PC-3 (cell line): ENCODE measurements at regions not wholly inside any gene's neighbourhood (a gene's known extent, or its start where the extent isn't known, plus 50 kb on each side); places are given as distances from the start of the nearest gene placed in this dataset.

ENCODE experiments used
- EZH2phosphoT487 ChIP-seq: fragments of 300-600 bp; sonication (generic); IDR thresholded peaks from 2 replicates; pipeline ENCODE4 v1.6.1; 2018; ENCODE audit warnings: mild to moderate bottlenecking, antibody characterized with exemption, low read length, borderline replicate concordance
- TF ChIP-seq, protein P1 (sequence below): fragments of 300-600 bp; sonication (generic); conservative IDR thresholded peaks from 2 replicates; pipeline ENCODE4 v1.5.1; 2017; ENCODE audit warnings: antibody characterized with exemption, low read depth, mild to moderate bottlenecking, low read length

DNA sequence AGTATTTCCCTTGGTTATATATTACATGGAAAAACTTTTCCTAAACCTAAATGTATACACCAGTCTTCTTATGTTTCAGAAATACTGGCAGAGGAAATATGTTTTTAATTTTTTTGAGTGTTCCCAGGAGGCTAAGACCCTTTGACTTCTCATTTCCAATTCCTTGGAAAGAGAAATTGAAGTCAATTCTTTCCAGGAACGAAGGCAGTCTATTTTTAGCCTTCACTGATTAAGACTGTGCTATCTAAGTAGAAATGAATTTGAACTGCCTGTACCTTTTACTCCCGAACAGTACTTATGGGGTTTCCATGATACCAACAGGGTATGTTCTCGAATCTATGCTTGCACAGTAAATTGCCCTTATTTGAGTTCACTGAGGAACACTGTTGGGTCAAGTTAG is 340.3 kb upstream of the CD180 start:
- TF ChIP-seq, protein P1, sequence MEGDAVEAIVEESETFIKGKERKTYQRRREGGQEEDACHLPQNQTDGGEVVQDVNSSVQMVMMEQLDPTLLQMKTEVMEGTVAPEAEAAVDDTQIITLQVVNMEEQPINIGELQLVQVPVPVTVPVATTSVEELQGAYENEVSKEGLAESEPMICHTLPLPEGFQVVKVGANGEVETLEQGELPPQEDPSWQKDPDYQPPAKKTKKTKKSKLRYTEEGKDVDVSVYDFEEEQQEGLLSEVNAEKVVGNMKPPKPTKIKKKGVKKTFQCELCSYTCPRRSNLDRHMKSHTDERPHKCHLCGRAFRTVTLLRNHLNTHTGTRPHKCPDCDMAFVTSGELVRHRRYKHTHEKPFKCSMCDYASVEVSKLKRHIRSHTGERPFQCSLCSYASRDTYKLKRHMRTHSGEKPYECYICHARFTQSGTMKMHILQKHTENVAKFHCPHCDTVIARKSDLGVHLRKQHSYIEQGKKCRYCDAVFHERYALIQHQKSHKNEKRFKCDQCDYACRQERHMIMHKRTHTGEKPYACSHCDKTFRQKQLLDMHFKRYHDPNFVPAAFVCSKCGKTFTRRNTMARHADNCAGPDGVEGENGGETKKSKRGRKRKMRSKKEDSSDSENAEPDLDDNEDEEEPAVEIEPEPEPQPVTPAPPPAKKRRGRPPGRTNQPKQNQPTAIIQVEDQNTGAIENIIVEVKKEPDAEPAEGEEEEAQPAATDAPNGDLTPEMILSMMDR, result no peak
- no peak for TF ChIP-seq EZH2phosphoT487
